Thyroid gland (tissue), 4 donors: ENCODE measurements at regions not wholly inside any gene's neighbourhood (a gene's known extent, or its start where the extent isn't known, plus 50 kb on each side); places are given as distances from the start of the nearest gene placed in this dataset.

Source experiments
- POLR2A ChIP-seq, 2 donors: fragments of 450-650 bp; IDR thresholded peaks; one replicate each; pipeline ENCODE4 v1.6.1; 2017; ENCODE audit warnings: antibody characterized with exemption in 2 of 2, mild to moderate bottlenecking in 2 of 2, moderate library complexity in 1 of 2
- TF ChIP-seq, protein P1 (sequence below), 6 experiments: fragments of 200-600 bp in 3 of 6; fragments of 450-650 bp in 3 of 6; sonication (generic) in 3 of 6; IDR thresholded peaks; one replicate each; pipeline ENCODE4 v1.5.1; 2016 to 2019; ENCODE audit warnings: antibody characterized with exemption in 6 of 6, mild to moderate bottlenecking in 2 of 6, inconsistent platforms in 1 of 6, moderate library complexity in 1 of 6

DNA sequence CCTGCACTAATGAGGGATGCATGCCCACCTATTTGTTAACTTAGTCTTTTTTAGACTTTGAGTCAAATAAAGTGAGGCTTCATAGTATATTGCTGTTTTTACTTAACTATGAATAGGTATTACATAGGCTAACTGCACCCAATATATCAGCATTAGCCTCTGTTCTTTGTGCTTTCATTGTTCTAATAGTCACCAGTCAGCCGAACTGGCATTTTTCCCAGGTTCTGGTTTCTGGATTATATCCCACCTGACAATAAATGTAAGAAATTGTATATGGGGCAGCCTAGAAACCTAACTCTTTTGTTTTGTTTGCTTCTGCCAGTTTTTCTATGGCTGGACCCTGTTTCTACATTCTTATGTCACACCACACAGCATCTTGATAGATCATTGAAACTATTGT lies 1672.4 kb upstream of the LRRTM1 start:
- TF ChIP-seq, protein P1, sequence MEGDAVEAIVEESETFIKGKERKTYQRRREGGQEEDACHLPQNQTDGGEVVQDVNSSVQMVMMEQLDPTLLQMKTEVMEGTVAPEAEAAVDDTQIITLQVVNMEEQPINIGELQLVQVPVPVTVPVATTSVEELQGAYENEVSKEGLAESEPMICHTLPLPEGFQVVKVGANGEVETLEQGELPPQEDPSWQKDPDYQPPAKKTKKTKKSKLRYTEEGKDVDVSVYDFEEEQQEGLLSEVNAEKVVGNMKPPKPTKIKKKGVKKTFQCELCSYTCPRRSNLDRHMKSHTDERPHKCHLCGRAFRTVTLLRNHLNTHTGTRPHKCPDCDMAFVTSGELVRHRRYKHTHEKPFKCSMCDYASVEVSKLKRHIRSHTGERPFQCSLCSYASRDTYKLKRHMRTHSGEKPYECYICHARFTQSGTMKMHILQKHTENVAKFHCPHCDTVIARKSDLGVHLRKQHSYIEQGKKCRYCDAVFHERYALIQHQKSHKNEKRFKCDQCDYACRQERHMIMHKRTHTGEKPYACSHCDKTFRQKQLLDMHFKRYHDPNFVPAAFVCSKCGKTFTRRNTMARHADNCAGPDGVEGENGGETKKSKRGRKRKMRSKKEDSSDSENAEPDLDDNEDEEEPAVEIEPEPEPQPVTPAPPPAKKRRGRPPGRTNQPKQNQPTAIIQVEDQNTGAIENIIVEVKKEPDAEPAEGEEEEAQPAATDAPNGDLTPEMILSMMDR (IDR thresholded peaks at IDR 0.05) = no peak
- TF ChIP-seq POLR2A (IDR thresholded peaks at IDR 0.05) = no peak
